ENCODE measurements at regions not wholly inside any gene's neighbourhood (a gene's known extent, or its start where the extent isn't known, plus 50 kb on each side); places are given as distances from the start of the nearest gene placed in this dataset.
"Not testable (repeated sequence)": the region's sequence is repeated elsewhere in the genome, so short reads cannot be mapped to it uniquely, and the experiment has no call there.

DNA sequence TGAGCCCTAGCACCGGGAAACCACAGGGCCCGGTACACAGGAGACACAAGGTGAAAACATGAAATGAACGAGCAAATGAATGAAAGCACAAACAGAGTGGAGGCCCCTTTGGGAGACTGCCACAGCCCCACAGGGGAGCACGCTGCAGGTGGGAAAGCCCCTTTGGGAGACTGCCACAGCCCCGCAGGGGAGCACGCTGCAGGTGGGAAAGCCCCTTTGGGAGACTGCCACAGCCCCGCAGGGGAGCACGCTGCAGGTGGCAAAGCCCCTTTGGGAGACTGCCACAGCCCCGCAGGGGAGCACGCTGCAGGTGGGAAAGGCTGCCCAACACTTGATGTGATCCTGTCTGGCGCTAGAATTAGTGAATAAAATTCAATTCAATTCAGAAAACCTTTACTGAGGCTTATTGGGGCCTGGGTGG, 623.0 kb downstream of the UQCRFS1 start:
- not testable (repeated sequence) for H3K4me1 ChIP-seq (ENCODE audit: control insufficient read depth, insufficient read depth, low read length, poor library complexity, severe bottlenecking); DNase-seq; ATAC-seq (ENCODE audit: low read depth in 2 of 2); H3K4me1 Mint-ChIP-seq; H3K27ac ChIP-seq (ENCODE audit: insufficient read depth, low read length, poor library complexity, severe bottlenecking); H3K36me3 Mint-ChIP-seq; H3K4me3 Mint-ChIP-seq; H3K36me3 ChIP-seq (ENCODE audit: control insufficient read depth, insufficient read depth, low read length); H3K27me3 ChIP-seq (ENCODE audit: control insufficient read depth, insufficient read depth, low read length); H3K4me3 ChIP-seq (ENCODE audit: low read depth, low read length); H3K27ac Mint-ChIP-seq; H3K27me3 Mint-ChIP-seq; H3K9me3 ChIP-seq (ENCODE audit: control insufficient read depth in 2 of 2, low read length in 2 of 2)
- peaks cover 0 to 11% (median 2%) of the 10 kb centered on the region in 7 donors for H3K9me3 Mint-ChIP-seq

DNA sequence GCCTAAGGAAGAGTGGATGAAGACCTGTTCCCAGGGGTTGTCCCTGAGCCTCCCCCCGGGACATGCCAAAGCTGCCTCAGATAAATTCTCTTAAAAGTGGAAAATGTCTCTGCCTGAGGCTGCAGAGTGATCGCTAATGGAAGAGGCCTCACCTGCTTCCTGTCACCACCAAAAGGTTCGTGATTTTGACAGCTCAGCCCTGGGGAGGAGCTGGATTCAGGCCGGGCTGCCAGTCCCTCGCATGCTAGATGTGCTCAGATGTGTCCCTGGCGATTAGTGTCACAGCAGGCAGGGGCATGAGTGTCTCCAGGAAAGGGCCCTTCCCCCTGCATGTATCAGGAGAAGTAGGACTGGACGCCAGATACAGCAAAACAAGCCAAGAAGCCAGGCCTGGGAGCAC, 626.5 kb downstream of the UQCRFS1 start:
- Mint-ChIP-seq H3K27me3 (no peaks in the 10 kb centered on the region), H3K27ac (no peak overlapping the region), H3K4me3 (no peak overlapping the region), H3K36me3 (no peaks in the 10 kb centered on the region), H3K9me3 (peaks cover 0 to 4% (median 1%) of the 10 kb centered on the region in 7 donors), H3K4me1 (no peaks in the 10 kb centered on the region)
- H3K36me3 ChIP-seq (ENCODE audit: control insufficient read depth, insufficient read depth, low read length) = no peaks in the 10 kb centered on the region
- no peak for DNase-seq
- no peaks in the 10 kb centered on the region for H3K27me3 ChIP-seq (ENCODE audit: control insufficient read depth, insufficient read depth, low read length)
- no peak for ATAC-seq (ENCODE audit: low read depth in 2 of 2)
- H3K4me1 ChIP-seq (ENCODE audit: control insufficient read depth, insufficient read depth, low read length, poor library complexity, severe bottlenecking) = no peaks in the 10 kb centered on the region
- H3K4me3 ChIP-seq (ENCODE audit: low read depth, low read length) = no peak overlapping the region
- no peaks in the 10 kb centered on the region for H3K9me3 ChIP-seq (ENCODE audit: control insufficient read depth in 2 of 2, low read length in 2 of 2)
- H3K27ac ChIP-seq (ENCODE audit: insufficient read depth, low read length, poor library complexity, severe bottlenecking) = no peak overlapping the region

DNA sequence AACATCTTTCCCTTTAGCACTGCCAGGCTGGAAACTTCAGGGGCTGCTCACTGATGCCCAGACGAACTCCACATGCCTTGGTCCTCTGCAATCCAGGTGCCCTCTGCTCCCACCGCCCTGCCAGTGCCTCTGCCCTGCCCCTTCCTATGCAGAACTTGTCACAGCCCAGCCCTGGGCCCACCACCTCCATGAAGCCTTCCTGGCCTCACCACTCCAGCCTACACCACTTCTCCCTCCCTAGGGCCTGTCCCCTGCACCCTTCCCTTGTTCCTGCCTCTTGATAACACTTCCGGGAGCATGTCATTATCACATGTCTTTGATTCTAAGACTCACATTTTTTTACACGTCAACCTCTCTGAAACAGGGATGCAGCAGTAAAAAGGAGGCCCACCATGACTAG, 627.2 kb downstream of the UQCRFS1 start:
- Mint-ChIP-seq H3K27ac (no peak overlapping the region), H3K36me3 (no peaks in the 10 kb centered on the region), H3K9me3 (peaks cover 0 to 5% (median 1%) of the 10 kb centered on the region in 7 donors), H3K4me3 (no peak overlapping the region), H3K4me1 (no peaks in the 10 kb centered on the region), H3K27me3 (no peaks in the 10 kb centered on the region)
- no peak overlapping the region for H3K27ac ChIP-seq (ENCODE audit: insufficient read depth, low read length, poor library complexity, severe bottlenecking)
- H3K27me3 ChIP-seq (ENCODE audit: control insufficient read depth, insufficient read depth, low read length) = no peaks in the 10 kb centered on the region
- DNase-seq (no peak), ATAC-seq (ENCODE audit: low read depth in 2 of 2) (no peak)
- no peaks in the 10 kb centered on the region for H3K36me3 ChIP-seq (ENCODE audit: control insufficient read depth, insufficient read depth, low read length)
- no peaks in the 10 kb centered on the region for H3K9me3 ChIP-seq (ENCODE audit: control insufficient read depth in 2 of 2, low read length in 2 of 2)
- no peaks in the 10 kb centered on the region for H3K4me1 ChIP-seq (ENCODE audit: control insufficient read depth, insufficient read depth, low read length, poor library complexity, severe bottlenecking)
- no peak overlapping the region for H3K4me3 ChIP-seq (ENCODE audit: low read depth, low read length)

DNA sequence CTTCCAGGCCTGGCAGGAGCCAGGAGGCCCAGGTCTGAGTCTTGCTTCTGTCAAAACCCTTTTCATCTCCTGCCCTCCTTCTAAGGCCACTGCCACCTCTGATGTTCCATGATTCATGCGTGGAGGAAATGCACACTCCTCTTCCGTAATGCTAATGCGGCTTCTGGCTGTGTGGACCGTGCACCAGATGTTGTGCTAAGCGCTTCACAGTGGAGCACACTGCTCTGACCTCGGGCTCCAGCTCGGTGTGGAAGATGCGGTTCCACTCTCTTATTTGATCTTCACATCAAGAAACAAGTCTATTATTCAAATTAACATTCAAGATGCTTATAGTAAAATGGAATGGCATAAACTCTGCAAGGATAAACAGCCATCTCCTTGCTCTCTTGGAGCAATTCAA, 629.2 kb downstream of the UQCRFS1 start:
- no peaks in the 10 kb centered on the region for H3K9me3 ChIP-seq (ENCODE audit: control insufficient read depth in 2 of 2, low read length in 2 of 2)
- Mint-ChIP-seq H3K4me3 (no peak overlapping the region), H3K9me3 (peaks cover 0 to 8% (median 2%) of the 10 kb centered on the region in 7 donors), H3K27me3 (no peaks in the 10 kb centered on the region), H3K27ac (no peak overlapping the region), H3K4me1 (no peaks in the 10 kb centered on the region), H3K36me3 (no peaks in the 10 kb centered on the region)
- H3K4me1 ChIP-seq (ENCODE audit: control insufficient read depth, insufficient read depth, low read length, poor library complexity, severe bottlenecking) = no peaks in the 10 kb centered on the region
- H3K4me3 ChIP-seq (ENCODE audit: low read depth, low read length) = no peak overlapping the region
- no peak for ATAC-seq (ENCODE audit: low read depth in 2 of 2)
- no peak overlapping the region for H3K27ac ChIP-seq (ENCODE audit: insufficient read depth, low read length, poor library complexity, severe bottlenecking)
- no peaks in the 10 kb centered on the region for H3K36me3 ChIP-seq (ENCODE audit: control insufficient read depth, insufficient read depth, low read length)
- DNase-seq = no peak
- H3K27me3 ChIP-seq (ENCODE audit: control insufficient read depth, insufficient read depth, low read length) = no peaks in the 10 kb centered on the region

DNA sequence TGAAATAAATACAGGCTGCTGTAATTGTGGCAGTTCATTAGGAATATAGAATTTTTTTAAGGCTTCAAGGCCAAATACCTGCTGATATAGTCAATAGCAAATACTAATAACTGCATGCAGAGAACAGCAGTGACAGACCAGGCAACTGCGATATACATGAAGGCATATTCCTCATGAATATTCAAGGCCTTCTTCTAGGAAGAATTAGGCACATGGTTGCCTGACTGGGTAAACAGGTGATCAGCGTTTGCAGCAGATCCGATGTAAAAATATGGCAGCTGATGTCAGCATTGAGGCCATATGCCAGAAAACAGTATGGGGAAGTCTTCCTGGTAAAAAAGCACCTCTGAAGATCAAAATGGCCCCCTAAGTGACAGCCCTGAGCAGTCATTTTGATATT, 629.7 kb downstream of the UQCRFS1 start:
- Mint-ChIP-seq H3K27me3 (no peaks in the 10 kb centered on the region), H3K4me1 (no peaks in the 10 kb centered on the region), H3K9me3 (peaks cover 0 to 8% (median 2%) of the 10 kb centered on the region in 7 donors), H3K36me3 (no peaks in the 10 kb centered on the region), H3K27ac (no peak overlapping the region), H3K4me3 (no peak overlapping the region)
- no peak overlapping the region for H3K27ac ChIP-seq (ENCODE audit: insufficient read depth, low read length, poor library complexity, severe bottlenecking)
- DNase-seq (no peak), ATAC-seq (ENCODE audit: low read depth in 2 of 2) (no peak)
- no peak overlapping the region for H3K4me3 ChIP-seq (ENCODE audit: low read depth, low read length)
- no peaks in the 10 kb centered on the region for H3K27me3 ChIP-seq (ENCODE audit: control insufficient read depth, insufficient read depth, low read length)
- H3K36me3 ChIP-seq (ENCODE audit: control insufficient read depth, insufficient read depth, low read length) = no peaks in the 10 kb centered on the region
- no peaks in the 10 kb centered on the region for H3K4me1 ChIP-seq (ENCODE audit: control insufficient read depth, insufficient read depth, low read length, poor library complexity, severe bottlenecking)
- no peaks in the 10 kb centered on the region for H3K9me3 ChIP-seq (ENCODE audit: control insufficient read depth in 2 of 2, low read length in 2 of 2)

DNA sequence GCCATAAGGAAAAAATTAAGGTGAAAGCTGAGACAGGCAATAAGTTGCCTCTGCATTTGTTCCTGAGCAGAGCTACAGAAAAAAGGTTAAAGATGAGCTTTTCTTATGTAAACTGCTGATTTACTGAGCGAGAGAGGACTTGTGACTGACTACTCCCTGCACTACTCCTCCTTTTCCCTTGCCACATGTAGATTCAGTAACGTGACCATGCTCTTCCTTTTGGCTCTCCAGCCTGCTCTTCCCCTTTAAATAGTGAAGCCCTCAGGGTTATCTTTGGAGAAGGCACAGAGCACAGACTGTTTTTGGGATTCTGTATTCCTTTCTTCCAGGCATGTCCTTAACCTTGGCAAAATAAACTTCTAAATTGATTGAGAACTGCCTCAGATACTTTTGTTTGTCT, 630.2 kb downstream of the UQCRFS1 start:
- Histone ChIP-seq H3K27ac (ENCODE audit: insufficient read depth, low read length, poor library complexity, severe bottlenecking) (no peak overlapping the region), H3K9me3 (ENCODE audit: control insufficient read depth in 2 of 2, low read length in 2 of 2) (no peaks in the 10 kb centered on the region), H3K36me3 (ENCODE audit: control insufficient read depth, insufficient read depth, low read length) (no peaks in the 10 kb centered on the region), H3K4me3 (ENCODE audit: low read depth, low read length) (no peak overlapping the region), H3K4me1 (ENCODE audit: control insufficient read depth, insufficient read depth, low read length, poor library complexity, severe bottlenecking) (no peaks in the 10 kb centered on the region), H3K27me3 (ENCODE audit: control insufficient read depth, insufficient read depth, low read length) (no peaks in the 10 kb centered on the region)
- DNase-seq (no peak), ATAC-seq (ENCODE audit: low read depth in 2 of 2) (no peak)
- peaks cover 0 to 8% (median 2%) of the 10 kb centered on the region in 7 donors for H3K9me3 Mint-ChIP-seq
- H3K27me3 Mint-ChIP-seq = peaks cover 4% of the 10 kb centered on the region
- no peaks in the 10 kb centered on the region for H3K4me1 Mint-ChIP-seq
- H3K27ac Mint-ChIP-seq = no peak overlapping the region
- no peak overlapping the region for H3K4me3 Mint-ChIP-seq
- no peaks in the 10 kb centered on the region for H3K36me3 Mint-ChIP-seq

DNA sequence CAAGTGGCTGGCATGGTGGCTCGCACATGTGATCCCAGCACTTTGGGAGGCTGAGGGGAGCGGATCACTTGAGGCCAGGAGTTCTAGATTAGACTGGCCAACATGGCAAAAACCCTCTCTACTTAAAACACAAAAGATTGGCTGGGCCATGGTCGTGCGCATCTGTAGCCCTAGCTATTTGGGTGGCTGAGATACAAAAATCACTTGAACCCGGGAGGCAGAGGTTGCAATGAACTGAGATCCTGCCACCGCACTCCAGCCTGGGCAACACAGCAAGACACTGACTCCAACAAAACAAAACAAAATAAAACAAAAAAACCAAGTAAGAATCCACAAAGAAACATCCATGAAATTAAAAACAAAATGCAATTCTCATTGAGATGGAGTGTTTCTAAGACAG, 630.6 kb downstream of the UQCRFS1 start:
- H3K27me3 ChIP-seq (ENCODE audit: control insufficient read depth, insufficient read depth, low read length) = no peaks in the 10 kb centered on the region
- no peak overlapping the region for H3K4me3 ChIP-seq (ENCODE audit: low read depth, low read length)
- Mint-ChIP-seq H3K9me3 (peaks cover 0 to 8% (median 2%) of the 10 kb centered on the region in 7 donors), H3K27ac (no peak overlapping the region), H3K27me3 (peaks cover 4% of the 10 kb centered on the region), H3K4me3 (no peak overlapping the region), H3K4me1 (no peaks in the 10 kb centered on the region), H3K36me3 (no peaks in the 10 kb centered on the region)
- no peaks in the 10 kb centered on the region for H3K36me3 ChIP-seq (ENCODE audit: control insufficient read depth, insufficient read depth, low read length)
- H3K27ac ChIP-seq (ENCODE audit: insufficient read depth, low read length, poor library complexity, severe bottlenecking) = no peak overlapping the region
- H3K9me3 ChIP-seq (ENCODE audit: control insufficient read depth in 2 of 2, low read length in 2 of 2) = no peaks in the 10 kb centered on the region
- DNase-seq (no peak), ATAC-seq (ENCODE audit: low read depth in 2 of 2) (no peak)
- H3K4me1 ChIP-seq (ENCODE audit: control insufficient read depth, insufficient read depth, low read length, poor library complexity, severe bottlenecking) = no peaks in the 10 kb centered on the region

DNA sequence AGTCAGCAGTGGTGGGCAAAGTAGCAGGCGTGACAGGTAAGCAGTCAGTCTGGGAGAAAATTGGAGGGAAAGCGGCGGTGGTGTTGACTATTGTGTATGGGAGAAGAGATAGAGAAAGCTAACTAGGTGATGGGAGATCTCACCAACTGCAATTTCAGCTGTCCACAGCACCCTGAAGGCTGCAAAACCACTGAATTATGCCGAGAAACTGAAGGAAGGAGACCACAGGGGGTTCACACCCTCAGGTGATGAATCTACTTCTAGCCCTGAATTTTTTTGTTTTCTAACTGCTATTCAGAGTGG, 631.5 kb downstream of the UQCRFS1 start:
- Mint-ChIP-seq H3K4me3 (no peak overlapping the region), H3K27me3 (peaks cover 4% of the 10 kb centered on the region), H3K9me3 (peaks cover 0 to 8% (median 2%) of the 10 kb centered on the region in 7 donors), H3K4me1 (no peaks in the 10 kb centered on the region), H3K27ac (no peak overlapping the region), H3K36me3 (no peaks in the 10 kb centered on the region)
- ATAC-seq (ENCODE audit: low read depth in 2 of 2) = no peak
- H3K4me1 ChIP-seq (ENCODE audit: control insufficient read depth, insufficient read depth, low read length, poor library complexity, severe bottlenecking) = no peaks in the 10 kb centered on the region
- H3K9me3 ChIP-seq (ENCODE audit: control insufficient read depth in 2 of 2, low read length in 2 of 2) = no peaks in the 10 kb centered on the region
- H3K36me3 ChIP-seq (ENCODE audit: control insufficient read depth, insufficient read depth, low read length) = no peaks in the 10 kb centered on the region
- no peak for DNase-seq
- no peak overlapping the region for H3K27ac ChIP-seq (ENCODE audit: insufficient read depth, low read length, poor library complexity, severe bottlenecking)
- no peaks in the 10 kb centered on the region for H3K27me3 ChIP-seq (ENCODE audit: control insufficient read depth, insufficient read depth, low read length)
- H3K4me3 ChIP-seq (ENCODE audit: low read depth, low read length) = no peak overlapping the region

All from CD4-positive, CD25-positive, alpha-beta regulatory T cell (primary cell).